SK-N-SH (cell line): ENCODE measurements at regions not wholly inside any gene's neighbourhood (a gene's known extent, or its start where the extent isn't known, plus 50 kb on each side); places are given as distances from the start of the nearest gene placed in this dataset.

Experiments
- CTCF ChIA-PET: fragments of 300-600, 350-600 bp; formaldehyde crosslinking; extraction: SDS; loops from one replicate; lab custom pipeline; 2021; lab: Yijun Ruan, JAX
- POLR2A ChIA-PET: fragments of 350-600 bp; sonication (Branson Sonifier 250); formaldehyde crosslinking; extraction: SDS; loops from one replicate; lab custom pipeline; 2020; ENCODE audit warnings: antibody characterized with exemption, inconsistent platforms; lab: Yijun Ruan, JAX
- DNase-seq: peaks from one replicate; pipeline ENCODE4 v3.0.0; 2012
- H2AFZ ChIP-seq: fragments of 200-600 bp; sonication (generic); 2 replicates; pipeline ENCODE4 v1.8.1; 2016; ENCODE audit warnings: antibody characterized with exemption, mild to moderate bottlenecking, low read depth
- H3F3A ChIP-seq: fragments of 200-600 bp; sonication (generic); replicated peaks from 2 replicates; pipeline ENCODE3; 2016; ENCODE audit warnings: antibody characterized with exemption, mild to moderate bottlenecking; ENCODE audit not compliant: insufficient read depth
- H3K27ac ChIP-seq, 2 experiments: fragments of 200-500 bp in 1 of 2; fragments of 200-600 bp in 1 of 2; sonication (Bioruptor generic) in 1 of 2; sonication (generic), shearing (Covaris generic) in 1 of 2; 2 replicates each; pipeline versions ENCODE4 v1.5.1 to v1.6.1; 2014 to 2016; ENCODE audit warnings: low read depth in 2 of 2, inconsistent platforms in 1 of 2, low read length in 1 of 2, mild to moderate bottlenecking in 1 of 2, mixed read lengths in 1 of 2
- H3K27me3 ChIP-seq: fragments of 200-600 bp; sonication (generic), shearing (Covaris generic); 2 replicates; pipeline ENCODE4 v1.6.1; 2016; ENCODE audit warnings: mixed run types; ENCODE audit not compliant: insufficient read depth
- H3K36me3 ChIP-seq, 2 experiments: fragments of 200-500 bp in 1 of 2; fragments of 200-600 bp in 1 of 2; sonication (Bioruptor generic) in 1 of 2; sonication (generic) in 1 of 2; replicated peaks in 1 of 2; 2 replicates each; pipeline versions ENCODE3 to v1.5.1; 2014 to 2016; ENCODE audit warnings: low read length in 1 of 2, mild to moderate bottlenecking in 1 of 2; ENCODE audit not compliant: insufficient read depth in 2 of 2, control insufficient read depth in 1 of 2
- H3K4me1 ChIP-seq, 2 experiments: fragments of 200-500 bp in 1 of 2; fragments of 200-600 bp in 1 of 2; sonication (Bioruptor generic) in 1 of 2; sonication (generic), shearing (Covaris generic) in 1 of 2; 2 replicates each; pipeline versions ENCODE4 v1.5.1 to v1.6.1; 2014 to 2016; ENCODE audit warnings: low read depth in 1 of 2, low read length in 1 of 2, mixed run types in 1 of 2; ENCODE audit not compliant: insufficient read depth in 2 of 2, control insufficient read depth in 1 of 2
- H3K4me2 ChIP-seq: fragments of 200-600 bp; sonication (generic), shearing (Covaris generic); 2 replicates; pipeline ENCODE4 v1.6.1; 2017; ENCODE audit warnings: mixed run types
- H3K4me3 ChIP-seq, 2 experiments: fragments of 200-500 bp in 1 of 2; fragments of 200-600 bp in 1 of 2; sonication (Bioruptor generic) in 1 of 2; sonication (generic), shearing (Covaris generic) in 1 of 2; 2 replicates each; pipeline versions ENCODE4 v1.5.1 to v1.8.1; 2014 to 2016; ENCODE audit warnings: low read depth in 2 of 2, inconsistent platforms in 1 of 2, low read length in 1 of 2, mild to moderate bottlenecking in 1 of 2, mixed read lengths in 1 of 2, moderate library complexity in 1 of 2
- H3K79me2 ChIP-seq: fragments of 200-600 bp; sonication (generic); 2 replicates; pipeline ENCODE4 v1.8.1; 2017; ENCODE audit warnings: mild to moderate bottlenecking; ENCODE audit not compliant: insufficient read depth
- H3K9ac ChIP-seq: fragments of 200-600 bp; sonication (generic); 2 replicates; pipeline ENCODE4 v1.6.1; 2017; ENCODE audit warnings: mixed run types
- H3K9me2 ChIP-seq: fragments of 200-600 bp; sonication (generic); 2 replicates; pipeline ENCODE4 v1.6.1; 2017; ENCODE audit warnings: mixed run types
- H3K9me3 ChIP-seq: fragments of 200-600 bp; sonication (generic); 2 replicates; pipeline ENCODE4 v1.6.1; 2017; ENCODE audit warnings: mixed run types, mild to moderate bottlenecking, moderate library complexity
- H4K20me1 ChIP-seq: fragments of 200-600 bp; sonication (generic); 2 replicates; pipeline ENCODE4 v1.6.1; 2017; ENCODE audit warnings: mild to moderate bottlenecking, mixed run types; ENCODE audit not compliant: insufficient read depth
- EP300 ChIP-seq, 2 experiments: IDR thresholded peaks; 2 replicates each; pipeline versions ENCODE4 v1.4.0 to v1.6.1; 2012; ENCODE audit warnings: borderline replicate concordance in 1 of 2, low read depth in 1 of 2, low read length in 1 of 2
- EZH2phosphoT487 ChIP-seq: fragments of 200-600 bp; sonication (generic); IDR thresholded peaks from 2 replicates; pipeline ENCODE4 v1.6.1; 2017; ENCODE audit warnings: low read depth, mixed run types, mild to moderate bottlenecking, antibody characterized with exemption, moderate library complexity, borderline replicate concordance
- FOSL2 ChIP-seq: IDR thresholded peaks from 2 replicates; pipeline ENCODE4 v1.4.0; 2012; ENCODE audit warnings: low read depth, mild to moderate bottlenecking, moderate library complexity, borderline replicate concordance
- GATA2 ChIP-seq: sonication (generic); formaldehyde crosslinking; IDR thresholded peaks from 2 replicates; pipeline ENCODE4 v1.5.0; 2020; ENCODE audit warnings: mild to moderate bottlenecking, missing genetic modification reagents
- IRF3 ChIP-seq: fragments of 150-350 bp; IDR thresholded peaks from 2 replicates; pipeline ENCODE4 v1.6.1; 2016; ENCODE audit warnings: mild to moderate bottlenecking, low read depth, low read length
- JUND ChIP-seq: IDR thresholded peaks from 2 replicates; pipeline ENCODE4 v1.4.0; 2012
- NRF1 ChIP-seq: IDR thresholded peaks from 2 replicates; pipeline ENCODE4 v1.6.1; 2012; ENCODE audit warnings: low read depth, mild to moderate bottlenecking, low read length
- POLR2AphosphoS5 ChIP-seq: IDR thresholded peaks from 2 replicates; pipeline ENCODE4 v1.6.1; 2012; ENCODE audit warnings: low read depth, low read length
- RAD21 ChIP-seq: IDR thresholded peaks from 2 replicates; pipeline ENCODE4 v1.6.1; 2012; ENCODE audit warnings: mild to moderate bottlenecking, low read length
- RCOR1 ChIP-seq: fragments of 150-350 bp; IDR thresholded peaks from 2 replicates; pipeline ENCODE4 v1.6.1; 2017; ENCODE audit warnings: antibody characterized with exemption, low read length
- REST ChIP-seq: IDR thresholded peaks from 2 replicates; pipeline ENCODE4 v1.6.1; 2012; ENCODE audit warnings: mild to moderate bottlenecking, low read depth, low read length, moderate library complexity
- RXRA ChIP-seq: IDR thresholded peaks from 2 replicates; pipeline ENCODE4 v1.4.0; 2012; ENCODE audit warnings: low read depth, mild to moderate bottlenecking, borderline replicate concordance
- TAF1 ChIP-seq: IDR thresholded peaks from 2 replicates; pipeline ENCODE4 v1.6.1; 2012; ENCODE audit warnings: low read depth, mild to moderate bottlenecking, low read length, moderate library complexity, borderline replicate concordance
- TEAD4 ChIP-seq: IDR thresholded peaks from 2 replicates; pipeline ENCODE4 v1.4.0; 2012; ENCODE audit warnings: mild to moderate bottlenecking, borderline replicate concordance; ENCODE audit not compliant: insufficient read depth
- USF1 ChIP-seq: IDR thresholded peaks from 2 replicates; pipeline ENCODE4 v1.4.0; 2012; ENCODE audit warnings: low read depth, borderline replicate concordance
- USF2 ChIP-seq: fragments of 150-350 bp; IDR thresholded peaks from 2 replicates; pipeline ENCODE4 v1.6.1; 2017; ENCODE audit warnings: antibody characterized with exemption, low read length, low read depth, borderline replicate concordance
- ZBTB33 ChIP-seq: IDR thresholded peaks from 2 replicates; pipeline ENCODE4 v1.4.0; 2012; ENCODE audit warnings: low read depth, borderline replicate concordance
- WGBS: methylation state at CpG from one replicate; pipeline ENCODE4 v1.1.6; 2017; ENCODE audit warnings: low lambda C conversion rate; 5-methylcytosine and 5-hydroxymethylcytosine counted together

GRCh38 chr16:64380751-64381150, 741.1 kb downstream of the CDH11 start:
- Histone ChIP-seq H3K79me2 (no peaks in the 10 kb centered on the region), H3F3A (peaks cover 7% of the 10 kb centered on the region), H4K20me1 (no peaks in the 10 kb centered on the region), H3K9ac (no peak overlapping the region), H3K27me3 (no peaks in the 10 kb centered on the region), H3K9me2 (no peaks in the 10 kb centered on the region), H3K4me2 (no peak overlapping the region), H3K4me1 (no peaks in the 10 kb centered on the region), H3K4me3 (no peak overlapping the region), H3K9me3 (no peaks in the 10 kb centered on the region), H3K27ac (no peak overlapping the region), H3K36me3 (no peaks in the 10 kb centered on the region), H2AFZ (no peak overlapping the region)
- DNase-seq: no peak
- TF ChIP-seq ZBTB33: no peak
- no peak for TF ChIP-seq POLR2AphosphoS5
- no peak for TF ChIP-seq USF1
- TF ChIP-seq IRF3: no peak
- no peak for TF ChIP-seq EP300 (IDR thresholded peaks at IDR 0.05; ENCODE audit: borderline replicate concordance in 1 of 2, low read depth in 1 of 2, low read length in 1 of 2)
- TF ChIP-seq RAD21: no peak
- no peak for TF ChIP-seq REST
- no peak for TF ChIP-seq GATA2 (CRISPR knock-in tag)
- TF ChIP-seq TEAD4: no peak
- no peak for TF ChIP-seq TAF1
- TF ChIP-seq USF2: no peak
- TF ChIP-seq JUND: no peak
- no peak for TF ChIP-seq EZH2phosphoT487
- no peak for TF ChIP-seq NRF1
- TF ChIP-seq RCOR1: no peak
- no peak for TF ChIP-seq FOSL2
- TF ChIP-seq RXRA: no peak
- CTCF ChIA-PET: no interaction called here
- WGBS: 69% methylated on average over 3 of the region's 3 CpGs
- POLR2A ChIA-PET: no interaction called here
